HepG2 (cell line): ENCODE measurements at regions not wholly inside any gene's neighbourhood (a gene's known extent, or its start where the extent isn't known, plus 50 kb on each side); places are given as distances from the start of the nearest gene placed in this dataset.

Source experiments
- EP300 ChIP-seq, 3 experiments: sonication (generic) in 1 of 3; formaldehyde crosslinking in 1 of 3; IDR thresholded peaks; 2 replicates each; pipeline versions ENCODE4 v1.5.1 to v1.6.1; 2011 to 2020; ENCODE audit warnings: low read depth in 2 of 3, low read length in 2 of 3, borderline replicate concordance in 1 of 3, improper control_type of control experiment in 1 of 3, mild to moderate bottlenecking in 1 of 3, missing genetic modification reagents in 1 of 3, moderate library complexity in 1 of 3
- JUND ChIP-seq: sonication (generic); formaldehyde crosslinking; IDR thresholded peaks from 2 replicates; pipeline ENCODE4 v1.8.0; 2022; ENCODE audit warnings: mild to moderate bottlenecking, missing genetic modification reagents
- KDM5B ChIP-seq: sonication (generic); formaldehyde crosslinking; IDR thresholded peaks from 2 replicates; pipeline ENCODE4 v1.4.0; 2020; ENCODE audit warnings: missing genetic modification reagents, mild to moderate bottlenecking, borderline replicate concordance
- SP2 ChIP-seq: sonication (generic); formaldehyde crosslinking; IDR thresholded peaks from 2 replicates; pipeline ENCODE4 v1.5.1; 2020; ENCODE audit warnings: mild to moderate bottlenecking, missing genetic modification reagents
- TF ChIP-seq, protein P1 (sequence below): sonication (generic); formaldehyde crosslinking; IDR thresholded peaks from 2 replicates; pipeline ENCODE4 v1.5.0; 2020; ENCODE audit warnings: mild to moderate bottlenecking, missing genetic modification reagents, moderate library complexity

DNA sequence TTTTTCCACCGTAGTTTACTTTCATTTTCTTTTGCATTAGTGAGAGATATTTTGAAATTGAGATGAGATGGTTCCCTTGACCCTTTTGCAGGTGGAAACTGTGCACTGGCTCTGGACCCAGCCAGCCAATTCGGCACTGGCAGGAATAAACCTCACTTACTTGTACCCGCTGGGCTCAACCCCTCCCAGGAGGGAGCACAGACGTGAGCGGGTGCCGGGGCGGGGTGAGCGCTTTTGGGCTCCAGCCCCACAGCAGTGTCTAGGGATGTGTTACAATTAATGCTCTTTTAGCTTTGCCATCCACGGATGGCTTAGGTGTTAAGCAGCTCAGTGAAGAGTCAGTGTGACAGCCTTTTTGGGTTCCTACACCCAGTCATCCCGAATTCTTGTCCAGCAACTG lies 766.1 kb upstream of the CHD1 start:
- TF ChIP-seq, protein P1, sequence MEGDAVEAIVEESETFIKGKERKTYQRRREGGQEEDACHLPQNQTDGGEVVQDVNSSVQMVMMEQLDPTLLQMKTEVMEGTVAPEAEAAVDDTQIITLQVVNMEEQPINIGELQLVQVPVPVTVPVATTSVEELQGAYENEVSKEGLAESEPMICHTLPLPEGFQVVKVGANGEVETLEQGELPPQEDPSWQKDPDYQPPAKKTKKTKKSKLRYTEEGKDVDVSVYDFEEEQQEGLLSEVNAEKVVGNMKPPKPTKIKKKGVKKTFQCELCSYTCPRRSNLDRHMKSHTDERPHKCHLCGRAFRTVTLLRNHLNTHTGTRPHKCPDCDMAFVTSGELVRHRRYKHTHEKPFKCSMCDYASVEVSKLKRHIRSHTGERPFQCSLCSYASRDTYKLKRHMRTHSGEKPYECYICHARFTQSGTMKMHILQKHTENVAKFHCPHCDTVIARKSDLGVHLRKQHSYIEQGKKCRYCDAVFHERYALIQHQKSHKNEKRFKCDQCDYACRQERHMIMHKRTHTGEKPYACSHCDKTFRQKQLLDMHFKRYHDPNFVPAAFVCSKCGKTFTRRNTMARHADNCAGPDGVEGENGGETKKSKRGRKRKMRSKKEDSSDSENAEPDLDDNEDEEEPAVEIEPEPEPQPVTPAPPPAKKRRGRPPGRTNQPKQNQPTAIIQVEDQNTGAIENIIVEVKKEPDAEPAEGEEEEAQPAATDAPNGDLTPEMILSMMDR (CRISPR knock-in tag), result no peak
- TF ChIP-seq EP300 (IDR thresholded peaks at IDR 0.05; ENCODE audit: low read depth in 2 of 2, low read length in 2 of 2) (no peak), EP300 (CRISPR knock-in tag; IDR thresholded peaks at IDR 0.05; ENCODE audit: borderline replicate concordance) (no peak), KDM5B (CRISPR knock-in tag) (no peak), JUND (CRISPR knock-in tag) (no peak), SP2 (CRISPR knock-in tag) (no peak)
